ENCODE measurements at regions not wholly inside any gene's neighbourhood (a gene's known extent, or its start where the extent isn't known, plus 50 kb on each side); places are given as distances from the start of the nearest gene placed in this dataset.

DNA sequence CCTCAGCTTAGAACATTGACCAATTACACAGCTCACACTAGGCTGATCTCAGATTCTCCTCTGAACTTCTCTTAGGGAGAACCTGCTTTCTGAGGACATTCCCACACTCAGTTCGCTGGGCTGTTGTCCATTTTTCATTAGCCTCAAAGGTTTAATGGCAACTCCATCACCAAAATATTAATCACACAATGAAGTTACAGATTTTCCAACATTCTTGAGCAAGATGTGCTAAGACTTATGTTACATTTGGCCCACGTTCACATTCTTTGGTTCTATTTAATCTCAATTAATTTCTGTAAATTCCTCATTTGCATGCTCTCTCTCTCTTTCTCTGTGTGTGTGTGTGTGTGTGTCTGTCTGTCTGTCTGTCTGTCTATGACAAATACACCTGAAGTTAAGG, 82.3 kb upstream of the EDNRA start:
- Histone ChIP-seq H3K27me3 (no peaks in the 10 kb centered on the region), H3K4me1 (no peaks in the 10 kb centered on the region), H3K36me3 (no peaks in the 10 kb centered on the region), H3K4me3 (no peak overlapping the region), H3K9me3 (no peaks in the 10 kb centered on the region), H3K27ac (no peak overlapping the region)
- no peak for ATAC-seq
- intact Hi-C loops (cut with DNase I) = no loop called here
- 24 to 26% methylated on average over 2 of the region's 2 CpGs for WGBS, 2 donors
- FAIRE-seq = no peak
- TF ChIP-seq, protein P1, sequence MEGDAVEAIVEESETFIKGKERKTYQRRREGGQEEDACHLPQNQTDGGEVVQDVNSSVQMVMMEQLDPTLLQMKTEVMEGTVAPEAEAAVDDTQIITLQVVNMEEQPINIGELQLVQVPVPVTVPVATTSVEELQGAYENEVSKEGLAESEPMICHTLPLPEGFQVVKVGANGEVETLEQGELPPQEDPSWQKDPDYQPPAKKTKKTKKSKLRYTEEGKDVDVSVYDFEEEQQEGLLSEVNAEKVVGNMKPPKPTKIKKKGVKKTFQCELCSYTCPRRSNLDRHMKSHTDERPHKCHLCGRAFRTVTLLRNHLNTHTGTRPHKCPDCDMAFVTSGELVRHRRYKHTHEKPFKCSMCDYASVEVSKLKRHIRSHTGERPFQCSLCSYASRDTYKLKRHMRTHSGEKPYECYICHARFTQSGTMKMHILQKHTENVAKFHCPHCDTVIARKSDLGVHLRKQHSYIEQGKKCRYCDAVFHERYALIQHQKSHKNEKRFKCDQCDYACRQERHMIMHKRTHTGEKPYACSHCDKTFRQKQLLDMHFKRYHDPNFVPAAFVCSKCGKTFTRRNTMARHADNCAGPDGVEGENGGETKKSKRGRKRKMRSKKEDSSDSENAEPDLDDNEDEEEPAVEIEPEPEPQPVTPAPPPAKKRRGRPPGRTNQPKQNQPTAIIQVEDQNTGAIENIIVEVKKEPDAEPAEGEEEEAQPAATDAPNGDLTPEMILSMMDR (IDR thresholded peaks at IDR 0.05) = no peak
- no peak for DNase-seq

DNA sequence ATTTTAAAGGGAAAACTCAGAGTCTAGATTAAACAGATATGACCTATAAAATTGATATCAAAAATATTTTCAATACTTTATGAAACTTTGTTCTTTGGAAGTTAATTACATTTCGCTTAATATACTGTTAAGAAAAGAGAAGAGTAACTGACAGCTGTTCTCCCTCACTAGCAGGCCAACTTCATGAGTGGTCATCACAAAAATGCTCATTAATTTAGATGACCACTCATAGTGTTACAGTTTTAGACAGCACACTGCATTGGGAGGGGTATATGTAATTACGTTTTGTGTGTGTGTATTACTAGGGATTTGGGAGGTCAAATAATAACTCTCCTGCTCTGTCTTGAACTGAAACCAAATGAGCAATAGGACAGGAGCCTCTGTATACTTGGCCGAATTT, 80.2 kb upstream of the EDNRA start:
- no peaks in the 10 kb centered on the region for H3K4me1 ChIP-seq
- H3K4me3 ChIP-seq = no peak overlapping the region
- TF ChIP-seq, protein P1 (IDR thresholded peaks at IDR 0.05) = no peak
- H3K27me3 ChIP-seq = no peaks in the 10 kb centered on the region
- no peak overlapping the region for H3K27ac ChIP-seq
- no peak for DNase-seq
- 61 to 76% methylated on average over 3 of the region's 3 CpGs for WGBS, 2 donors
- intact Hi-C loops (cut with DNase I) = no loop called here
- H3K9me3 ChIP-seq = no peaks in the 10 kb centered on the region
- ATAC-seq = no peak
- no peak for FAIRE-seq
- H3K36me3 ChIP-seq = no peaks in the 10 kb centered on the region

DNA sequence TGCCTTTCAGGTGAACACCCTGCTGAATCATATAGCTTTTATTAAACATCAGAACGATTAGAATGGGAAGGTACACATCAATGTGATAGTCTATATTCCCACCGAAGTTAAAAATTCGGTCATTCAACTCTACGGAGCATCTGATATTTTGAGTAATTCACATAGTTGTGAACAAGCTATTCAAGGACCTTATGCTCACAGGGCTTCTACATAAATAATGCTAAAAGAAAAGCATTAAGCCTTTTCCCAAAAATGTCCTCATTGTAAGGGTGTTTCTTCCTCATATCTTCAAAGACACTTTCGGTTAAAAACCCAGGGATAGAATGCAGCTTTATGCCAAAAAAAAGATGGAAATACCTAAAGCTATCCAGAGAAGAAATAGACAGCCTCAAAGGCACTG, 79.7 kb upstream of the EDNRA start:
- DNase-seq = no peak
- 53 to 65% methylated on average over 5 of the region's 5 CpGs for WGBS, 2 donors
- Histone ChIP-seq H3K4me3 (no peak overlapping the region), H3K4me1 (no peaks in the 10 kb centered on the region), H3K36me3 (no peaks in the 10 kb centered on the region), H3K27me3 (no peaks in the 10 kb centered on the region), H3K9me3 (no peaks in the 10 kb centered on the region), H3K27ac (no peak overlapping the region)
- TF ChIP-seq, protein P1 (IDR thresholded peaks at IDR 0.05) = no peak
- FAIRE-seq = no peak
- intact Hi-C loops (cut with DNase I) = no loop called here
- no peak for ATAC-seq

DNA sequence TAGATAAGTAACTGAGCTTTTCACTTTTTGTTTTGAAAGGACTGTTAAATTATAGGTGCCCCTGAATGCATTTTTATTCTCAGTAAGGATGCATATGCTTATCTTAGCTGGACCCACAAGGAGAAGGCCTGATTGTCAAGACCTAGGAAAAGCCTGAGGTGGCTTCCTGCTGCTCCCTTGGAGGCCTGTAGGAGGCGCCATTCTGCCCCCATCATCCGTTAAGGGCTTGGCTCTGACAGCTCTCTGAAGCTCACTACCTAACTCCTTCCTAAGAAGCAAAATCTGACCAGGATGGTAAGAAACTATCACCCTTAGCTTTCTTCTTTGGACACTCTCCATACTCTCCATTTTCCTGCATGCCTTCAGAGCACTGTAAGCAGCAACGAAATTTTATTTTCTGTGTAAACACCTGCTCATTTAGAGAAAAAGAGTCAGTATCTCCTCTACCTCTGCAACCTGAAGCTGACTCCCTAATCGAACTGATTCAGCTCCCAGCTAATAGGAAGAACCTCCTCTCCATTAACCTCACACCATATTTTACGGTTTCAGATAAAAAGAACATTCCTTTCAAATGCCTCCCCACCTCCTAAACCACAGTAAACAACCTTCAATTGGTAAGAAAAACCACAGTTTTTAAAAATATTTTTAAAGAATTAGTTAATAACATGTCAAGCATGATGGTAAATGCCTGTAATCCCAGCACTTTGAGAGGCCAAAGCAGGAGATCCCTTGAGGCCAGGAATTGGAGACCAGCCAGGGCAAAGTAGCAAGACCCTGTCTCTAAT, 73.4 kb upstream of the EDNRA start:
- FAIRE-seq = no peak

DNA sequence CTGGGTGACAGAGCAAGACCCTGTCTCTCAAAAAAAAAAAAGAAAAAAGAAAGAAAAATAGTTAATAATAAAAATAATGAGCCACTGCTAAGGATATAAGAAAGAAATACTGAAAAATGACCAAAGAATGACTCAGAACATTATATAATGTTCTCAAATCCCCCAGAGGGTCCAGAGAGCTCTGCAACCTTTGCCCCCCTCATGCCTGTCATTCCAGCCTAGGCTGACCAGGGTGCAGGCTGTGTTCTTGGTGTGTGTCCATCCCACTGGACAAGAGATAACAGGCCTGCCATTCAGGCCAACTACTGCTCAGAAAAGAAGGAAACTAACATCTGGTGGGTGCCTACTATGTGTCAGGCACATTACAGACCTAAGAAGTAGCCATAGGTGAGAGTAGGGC, 72.7 kb upstream of the EDNRA start:
- Histone ChIP-seq H3K9me3 (no peaks in the 10 kb centered on the region), H3K27ac (no peak overlapping the region), H3K27me3 (no peaks in the 10 kb centered on the region), H3K36me3 (no peaks in the 10 kb centered on the region), H3K4me1 (no peaks in the 10 kb centered on the region), H3K4me3 (no peak overlapping the region)
- TF ChIP-seq, protein P1 (IDR thresholded peaks at IDR 0.05) = no peak
- intact Hi-C loops (cut with DNase I) = no loop called here
- DNase-seq = no peak
- no peak for ATAC-seq
- no peak for FAIRE-seq

More for the DNA sequence above, 73.4 kb upstream of the EDNRA start:
- DNase-seq = no peak
- 19 to 28% methylated on average over 5 of the region's 5 CpGs for WGBS, 2 donors
- TF ChIP-seq, protein P1 (IDR thresholded peaks at IDR 0.05) = no peak
- Histone ChIP-seq H3K4me1 (no peaks in the 10 kb centered on the region), H3K27ac (no peak overlapping the region), H3K36me3 (no peaks in the 10 kb centered on the region), H3K27me3 (no peaks in the 10 kb centered on the region), H3K9me3 (no peaks in the 10 kb centered on the region), H3K4me3 (no peak overlapping the region)
- ATAC-seq = no peak
- intact Hi-C loops (cut with DNase I) = no loop called here

All from pancreas (tissue), 10 donors.